ENCODE measurements at regions not wholly inside any gene's neighbourhood (a gene's known extent, or its start where the extent isn't known, plus 50 kb on each side); places are given as distances from the start of the nearest gene placed in this dataset.

DNA sequence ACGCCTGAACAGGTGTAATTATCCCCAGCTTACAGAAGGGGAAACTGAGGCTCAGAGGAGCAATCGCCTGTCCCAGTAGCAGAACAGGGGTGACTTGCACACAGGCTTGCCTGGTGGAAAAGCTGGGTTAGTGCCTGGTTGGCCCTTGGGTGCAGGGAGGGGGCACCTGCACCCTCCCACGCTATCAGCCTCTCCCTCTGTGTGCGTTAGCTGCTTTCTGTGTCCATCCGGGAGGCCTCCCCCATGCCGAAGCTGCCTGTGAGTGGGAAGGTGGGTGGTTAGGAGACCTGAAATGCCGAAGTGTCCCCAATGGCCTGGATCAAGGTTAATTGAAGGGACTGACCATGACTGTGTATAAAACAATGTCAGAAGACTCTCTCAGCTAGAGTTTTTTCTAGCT is 295.0 kb downstream of the ZNF536 start:
- DNase-seq (ENCODE audit: low read depth in 2 of 2): no peak

DNA sequence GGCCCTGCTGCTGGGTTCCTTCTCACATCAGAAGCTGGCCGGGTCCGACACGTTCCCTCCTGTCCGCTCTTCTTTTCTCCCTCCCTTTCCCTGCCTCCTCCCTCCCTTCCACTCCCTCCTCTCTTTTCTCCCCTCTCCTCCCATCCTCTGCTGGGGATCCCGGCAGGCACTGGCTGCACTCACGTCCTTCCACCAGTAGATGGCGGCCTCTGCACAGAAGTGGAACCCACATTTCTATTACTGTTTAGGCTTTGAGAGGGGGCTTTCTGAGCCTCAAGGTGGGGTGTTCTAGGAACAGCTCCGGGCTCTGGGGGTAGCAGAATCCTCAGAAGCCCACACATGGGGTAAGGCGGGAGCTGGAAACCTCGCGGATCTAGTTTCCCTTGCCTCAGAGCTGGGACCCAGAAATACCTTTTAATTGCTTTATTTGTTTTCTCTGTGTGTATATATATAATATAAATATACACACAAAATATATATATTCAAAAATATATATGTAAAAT is 294.2 kb downstream of the ZNF536 start:
- DNase-seq (ENCODE audit: low read depth in 2 of 2): peak; percentile 21 to 35

DNA sequence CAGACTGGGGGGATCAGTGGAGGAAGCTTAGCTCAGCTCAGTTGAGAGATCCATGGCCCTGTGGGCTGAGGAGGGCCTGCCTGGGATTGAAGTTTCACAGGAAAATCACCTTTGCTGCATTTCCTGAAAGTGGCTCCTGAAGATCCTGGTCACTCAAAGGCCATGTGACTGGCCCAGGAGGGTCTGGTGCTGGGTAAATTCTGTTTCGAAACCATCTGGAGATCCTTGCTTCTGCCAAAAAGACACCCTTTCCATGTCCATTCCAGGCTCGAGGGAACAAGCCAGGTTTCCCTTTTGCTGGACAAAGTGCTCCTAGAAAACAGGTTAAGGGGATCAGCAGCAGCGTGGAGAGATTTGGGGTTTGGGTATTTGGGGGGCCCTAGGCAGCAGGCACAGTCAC is 293.3 kb downstream of the ZNF536 start:
- DNase-seq (ENCODE audit: low read depth in 2 of 2): no peak

DNA sequence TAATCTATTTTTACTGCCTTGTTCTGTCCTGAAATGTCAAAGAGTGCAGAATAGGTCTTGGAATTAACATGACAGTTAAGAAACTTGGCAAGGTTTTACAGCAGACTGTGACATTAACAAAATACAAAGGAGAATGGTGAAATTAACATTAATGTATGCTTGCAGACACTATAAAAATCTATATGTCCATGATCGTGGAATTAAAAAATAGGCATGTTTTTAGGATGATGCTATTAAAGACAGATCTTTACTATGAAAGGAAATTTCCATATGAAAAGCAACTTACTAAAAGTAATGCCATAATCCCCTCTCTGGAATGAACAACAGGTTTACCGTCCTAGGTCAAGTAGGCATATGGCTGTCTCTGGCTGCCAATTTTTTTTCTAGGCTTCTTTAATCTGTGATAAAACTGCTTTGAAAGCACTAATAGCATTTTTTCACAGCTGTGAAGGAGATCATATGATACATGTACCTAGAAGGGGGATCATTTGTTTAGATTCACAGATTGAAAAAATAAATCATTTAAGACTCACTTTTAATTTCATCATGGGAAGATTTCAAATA is 291.5 kb downstream of the ZNF536 start:
- no peak for DNase-seq (ENCODE audit: low read depth in 2 of 2)

DNA sequence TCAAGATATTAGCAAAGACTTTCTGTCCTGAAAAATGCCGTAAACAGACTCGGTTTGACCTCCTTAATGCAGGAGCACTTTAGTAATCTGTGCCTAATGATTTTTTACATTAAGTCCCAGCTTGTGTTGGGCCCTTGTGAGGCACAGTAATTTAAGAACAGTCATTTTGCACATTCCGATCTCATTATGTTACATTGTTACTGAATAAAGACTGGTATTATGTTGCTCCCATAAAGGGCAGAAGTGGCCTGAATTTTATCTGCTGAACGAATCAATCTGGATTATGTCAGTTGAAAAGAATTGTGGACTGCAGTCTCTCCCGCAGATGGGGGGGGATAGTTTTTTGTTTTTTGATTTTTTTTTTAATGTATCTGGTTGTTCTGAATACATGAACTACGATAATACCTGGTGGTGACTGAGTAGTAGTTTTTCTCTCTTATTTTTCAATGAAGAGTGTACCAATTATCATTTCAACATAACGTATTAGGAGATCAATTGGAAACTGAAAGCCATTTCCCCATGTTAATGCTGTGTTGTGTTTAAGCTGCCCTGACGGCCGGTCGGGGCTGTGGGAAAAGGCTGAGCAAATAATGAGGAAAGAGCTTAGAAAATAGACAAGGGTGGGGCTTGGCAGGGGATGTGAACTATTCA is 290.2 kb downstream of the ZNF536 start:
- no peak for DNase-seq (ENCODE audit: low read depth in 2 of 2)

DNA sequence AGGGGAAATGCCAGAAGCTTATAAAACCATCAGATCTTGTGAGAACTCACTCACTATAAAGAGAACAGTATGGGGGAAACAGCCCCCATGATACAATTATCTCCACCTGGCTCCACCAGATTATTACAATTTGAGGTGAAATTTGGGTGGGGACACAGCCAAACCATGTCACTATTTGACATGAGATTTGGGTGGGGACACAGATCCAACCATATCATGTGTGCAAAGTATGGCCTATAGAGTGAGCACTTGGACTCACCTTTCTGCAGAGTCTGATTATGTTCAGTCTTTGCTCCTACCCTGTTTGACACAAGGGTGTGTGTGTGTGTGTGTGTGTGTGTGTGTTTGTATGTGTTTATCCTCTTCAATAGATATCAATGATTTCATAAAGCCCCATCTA is 287.5 kb downstream of the ZNF536 start:
- DNase-seq (ENCODE audit: low read depth in 2 of 2): no peak

DNA sequence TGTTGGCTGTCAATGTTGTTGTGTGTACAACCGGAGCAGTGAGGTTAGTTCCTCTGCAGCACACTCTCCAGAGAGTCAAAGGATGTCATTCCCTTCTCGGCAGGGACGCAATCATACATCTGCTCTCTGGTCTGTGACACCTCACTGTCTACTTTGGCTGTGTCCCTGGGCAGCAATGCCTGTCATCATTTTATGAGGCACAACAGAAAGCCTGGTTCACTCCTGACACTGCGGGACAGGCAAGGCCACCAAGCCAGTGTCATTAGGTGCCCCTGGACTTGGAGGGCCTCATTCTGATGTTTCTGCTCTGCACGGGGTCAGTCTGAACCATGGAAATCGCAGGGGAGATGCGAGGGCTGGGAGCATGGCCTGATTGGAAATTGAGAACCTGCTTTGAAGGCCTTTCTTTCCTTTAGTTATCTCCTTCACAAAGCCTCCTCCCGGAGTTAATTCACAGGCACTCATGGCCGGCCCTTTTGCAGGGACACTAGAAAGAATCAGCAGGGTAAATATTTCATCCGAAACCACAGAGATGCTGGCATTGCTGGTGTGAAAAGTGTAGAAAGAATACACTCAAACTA is 284.4 kb downstream of the ZNF536 start:
- DNase-seq (ENCODE audit: low read depth in 2 of 2): no peak

DNA sequence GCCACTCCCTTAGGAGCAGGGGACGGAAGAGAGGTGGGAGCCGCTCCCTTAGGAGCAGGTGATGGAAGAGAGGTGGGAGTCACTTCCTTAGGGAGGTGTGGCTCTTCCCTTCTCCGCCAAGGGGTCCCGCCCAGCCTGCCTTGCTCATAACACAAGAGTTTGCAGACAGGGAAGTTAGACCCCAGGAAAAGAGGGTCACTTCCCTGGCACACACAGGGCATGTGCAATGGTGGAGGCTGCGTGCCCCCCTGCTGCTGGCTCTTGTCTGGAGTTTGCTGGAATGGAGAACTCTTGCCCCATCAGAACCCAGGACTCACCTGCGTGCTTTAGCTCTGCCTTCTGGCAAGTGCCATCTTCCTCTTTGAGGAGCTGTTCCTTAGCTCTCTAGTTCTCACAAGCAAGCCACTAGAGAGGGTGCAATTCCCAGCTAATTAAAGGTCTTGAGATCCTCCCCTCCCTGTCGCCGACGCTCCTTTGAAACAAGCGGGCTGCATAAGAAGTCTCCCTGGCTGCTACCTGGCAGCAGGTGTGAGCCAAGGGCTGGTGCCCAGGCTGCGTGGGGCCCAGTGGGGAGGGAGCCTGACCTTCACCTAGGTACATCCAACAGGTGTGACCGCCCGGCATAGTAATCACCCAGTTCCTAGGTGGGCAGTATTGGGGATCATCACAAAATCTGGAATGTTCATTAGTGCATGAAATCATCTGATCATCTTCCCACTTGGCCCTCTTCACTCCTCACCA is 281.6 kb downstream of the ZNF536 start:
- DNase-seq (ENCODE audit: low read depth in 2 of 2): no peak

DNA sequence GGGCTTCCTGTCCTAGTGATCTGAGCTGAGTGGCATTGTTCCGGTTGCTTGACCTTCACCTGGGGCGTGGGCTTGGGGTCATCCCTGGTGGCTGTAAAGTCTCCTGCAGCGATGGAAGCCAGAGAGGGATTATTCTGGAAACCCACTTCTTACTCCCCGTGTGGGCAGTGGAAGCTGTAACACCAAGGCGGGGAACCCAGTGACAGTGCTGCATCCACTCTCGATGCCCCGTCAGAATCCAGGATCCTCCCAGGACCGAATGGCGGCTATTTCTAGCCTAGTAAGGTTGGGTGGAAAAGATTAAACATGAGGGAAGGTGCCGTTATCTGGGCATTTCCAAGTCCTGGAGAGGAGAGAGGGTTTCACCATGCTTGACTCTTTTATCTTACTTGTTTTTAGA is 280.6 kb downstream of the ZNF536 start:
- no peak for DNase-seq (ENCODE audit: low read depth in 2 of 2)

DNA sequence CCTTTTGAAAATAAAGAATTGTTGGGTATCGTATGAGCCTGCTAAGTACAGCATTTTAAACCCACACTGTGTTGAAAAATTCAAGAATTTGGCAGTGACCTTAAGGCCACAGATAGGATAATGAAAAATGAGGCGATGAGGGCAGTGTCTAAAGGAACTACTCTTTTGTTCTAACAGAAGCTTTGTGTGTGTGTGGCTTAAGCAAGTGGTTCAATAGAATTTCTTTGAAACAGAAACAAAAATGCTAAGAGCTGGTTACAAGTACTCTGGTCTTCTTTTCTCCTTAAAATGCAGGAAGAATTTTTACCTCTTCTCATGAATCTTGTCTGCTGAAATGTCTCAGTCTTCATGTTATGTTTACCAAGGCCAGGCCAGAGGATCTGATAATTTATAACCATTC is 279.5 kb downstream of the ZNF536 start:
- no peak for DNase-seq (ENCODE audit: low read depth in 2 of 2)

DNA sequence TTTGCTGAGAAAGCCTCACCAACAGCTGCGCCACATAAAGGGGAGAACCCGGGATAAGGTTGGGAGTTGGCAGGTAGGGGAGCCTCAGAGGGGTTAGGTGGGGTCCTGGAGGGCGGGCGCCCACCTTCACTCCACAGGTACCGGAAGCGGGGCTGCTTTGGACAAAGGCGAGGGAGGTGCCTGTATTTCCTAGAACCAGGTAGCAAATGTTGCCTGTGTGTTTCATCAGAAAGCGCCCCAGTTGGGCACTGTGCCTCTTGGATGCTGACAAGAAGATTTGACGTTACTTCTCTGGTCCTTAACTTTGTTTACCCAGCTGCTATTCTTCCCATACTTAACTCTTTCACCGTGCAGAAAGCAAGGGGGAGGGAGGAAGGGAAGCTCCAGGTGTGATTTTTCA is 278.9 kb downstream of the ZNF536 start:
- DNase-seq (ENCODE audit: low read depth in 2 of 2): no peak

DNA sequence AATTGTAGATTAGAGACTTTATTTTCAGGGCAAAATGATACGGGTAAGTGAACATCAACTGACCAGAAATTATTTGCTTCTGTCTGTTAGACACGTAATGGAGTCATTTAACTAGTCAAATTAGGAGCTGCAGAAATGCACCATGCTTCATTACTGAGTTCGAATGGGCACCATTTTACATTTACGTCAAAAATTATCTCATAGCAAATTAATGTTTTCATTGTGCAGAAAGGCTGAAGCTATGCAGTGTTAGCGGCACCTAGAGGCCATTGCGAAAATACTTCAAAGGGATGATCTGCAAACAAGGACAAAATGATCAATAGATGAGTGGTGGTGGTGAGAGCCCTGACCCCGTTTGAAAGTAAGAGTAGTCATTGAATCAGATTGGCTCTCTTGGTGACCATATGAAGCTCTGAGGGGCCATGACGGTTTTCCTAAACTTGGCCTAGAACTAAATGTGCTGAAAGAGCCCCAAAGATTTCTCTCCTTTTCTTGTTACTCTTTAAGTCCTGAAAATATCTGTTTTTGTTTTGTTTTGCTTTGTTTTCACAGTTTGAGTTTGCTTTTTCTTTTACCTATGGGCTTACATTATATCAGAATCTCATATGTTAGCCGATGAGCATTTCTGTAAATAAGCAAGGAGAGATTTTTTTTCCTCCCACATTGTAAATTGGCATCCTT is 277.9 kb downstream of the ZNF536 start:
- peak; percentile 8 to 19 for DNase-seq (ENCODE audit: low read depth in 2 of 2)

DNA sequence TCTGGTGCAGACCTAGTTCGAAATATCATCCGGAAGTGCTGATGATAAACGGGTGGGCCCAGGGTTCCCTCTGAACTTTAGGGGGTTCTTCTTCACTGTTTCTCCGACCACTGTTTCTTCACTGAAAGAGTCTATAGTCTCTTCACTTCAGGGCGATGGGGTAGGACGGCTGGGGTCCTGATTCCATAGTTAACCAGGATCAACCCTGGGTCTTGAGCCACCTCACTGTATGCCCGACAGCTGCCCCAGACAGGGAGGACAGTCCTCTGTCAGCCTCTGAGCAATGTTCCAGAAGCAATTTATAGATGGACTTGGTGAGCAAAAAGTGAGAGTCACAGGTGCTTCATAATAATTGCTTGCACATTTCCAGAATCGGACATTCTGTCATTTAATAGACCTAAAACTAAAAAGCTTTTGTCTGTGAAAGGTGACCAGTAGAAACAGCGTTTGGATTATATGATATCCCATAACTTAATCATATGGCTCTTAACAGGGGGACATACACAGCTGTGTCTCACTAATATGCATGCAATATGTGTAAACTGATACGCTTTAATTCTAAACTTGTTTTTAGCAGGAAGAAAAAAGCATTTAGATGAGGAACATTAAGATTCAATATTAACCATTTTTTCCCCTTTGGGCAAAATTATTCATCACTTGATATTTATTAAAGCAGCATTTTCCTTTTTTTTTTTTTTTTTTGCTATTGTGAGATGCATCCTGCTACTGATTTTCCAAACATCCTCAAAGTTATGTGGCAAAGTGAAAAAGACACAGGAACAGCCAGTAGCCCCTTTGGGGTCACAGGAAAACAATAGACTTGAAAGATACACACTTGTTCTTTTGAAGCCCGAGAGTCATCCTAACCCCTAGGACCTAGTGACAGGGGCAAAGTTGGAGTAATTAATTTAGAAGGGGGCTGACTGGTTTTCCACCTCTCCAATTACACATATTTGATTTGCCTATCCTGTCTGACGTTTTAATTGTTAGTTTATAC is 277.0 kb downstream of the ZNF536 start:
- DNase-seq (ENCODE audit: low read depth in 2 of 2): no peak

DNA sequence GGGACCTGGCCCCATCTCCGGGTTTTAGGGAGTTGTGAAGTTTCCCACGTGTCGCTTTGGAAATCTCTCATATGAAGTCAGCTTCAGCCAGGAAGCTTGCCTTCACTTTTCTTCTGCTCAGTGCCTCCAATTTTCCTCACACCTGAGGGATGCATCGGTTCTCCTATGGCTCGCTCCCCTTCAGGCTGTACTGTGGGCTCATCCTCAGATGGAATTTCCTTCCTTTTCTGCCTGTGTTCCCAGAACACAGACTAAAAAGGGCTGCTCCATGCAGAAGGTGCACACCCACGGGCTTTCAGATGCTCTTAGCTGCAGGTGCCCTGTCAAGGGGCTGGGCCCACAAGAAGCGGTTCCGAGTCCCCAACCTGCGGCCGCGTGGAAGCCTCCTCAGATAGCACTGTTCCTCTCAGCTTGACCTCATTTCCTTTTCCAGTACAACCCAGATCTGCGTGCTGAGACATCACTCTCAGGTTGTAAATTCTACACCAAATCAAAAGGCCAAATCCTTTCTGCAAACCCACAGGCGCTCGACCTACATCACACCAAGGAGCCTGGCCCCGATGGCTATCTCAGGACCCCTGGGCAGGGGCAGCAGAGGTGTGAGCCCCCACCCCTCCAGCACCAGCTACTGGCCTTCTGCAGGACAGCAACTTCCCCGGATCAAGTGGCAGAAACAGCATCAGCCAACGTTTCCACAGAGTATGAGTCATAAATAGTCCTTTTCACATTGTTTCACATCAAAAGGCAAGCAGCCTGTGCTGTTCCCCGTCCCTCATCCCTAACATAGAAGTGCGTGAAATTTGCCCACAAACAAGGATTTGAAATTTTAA is 275.9 kb downstream of the ZNF536 start:
- no peak for DNase-seq (ENCODE audit: low read depth in 2 of 2)

DNA sequence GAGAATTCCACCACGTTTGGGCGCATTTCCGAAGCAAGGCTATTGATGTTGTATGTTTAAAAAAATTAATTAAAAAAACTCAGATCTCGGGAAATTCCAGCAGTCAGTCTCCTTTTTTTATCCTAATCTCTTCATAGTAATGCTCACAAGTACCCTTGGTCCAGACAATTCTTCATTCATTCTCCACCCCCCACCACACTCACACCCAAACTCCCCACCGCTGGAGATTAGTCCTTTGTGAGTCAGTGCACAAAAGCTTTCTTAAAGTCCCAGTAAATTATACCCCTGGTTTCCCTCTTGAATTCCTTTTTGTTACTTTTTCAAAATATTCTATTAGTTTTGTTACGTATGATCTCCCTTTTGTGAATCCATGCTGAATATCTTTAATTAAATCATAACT is 274.6 kb downstream of the ZNF536 start:
- DNase-seq (ENCODE audit: low read depth in 2 of 2): no peak

DNA sequence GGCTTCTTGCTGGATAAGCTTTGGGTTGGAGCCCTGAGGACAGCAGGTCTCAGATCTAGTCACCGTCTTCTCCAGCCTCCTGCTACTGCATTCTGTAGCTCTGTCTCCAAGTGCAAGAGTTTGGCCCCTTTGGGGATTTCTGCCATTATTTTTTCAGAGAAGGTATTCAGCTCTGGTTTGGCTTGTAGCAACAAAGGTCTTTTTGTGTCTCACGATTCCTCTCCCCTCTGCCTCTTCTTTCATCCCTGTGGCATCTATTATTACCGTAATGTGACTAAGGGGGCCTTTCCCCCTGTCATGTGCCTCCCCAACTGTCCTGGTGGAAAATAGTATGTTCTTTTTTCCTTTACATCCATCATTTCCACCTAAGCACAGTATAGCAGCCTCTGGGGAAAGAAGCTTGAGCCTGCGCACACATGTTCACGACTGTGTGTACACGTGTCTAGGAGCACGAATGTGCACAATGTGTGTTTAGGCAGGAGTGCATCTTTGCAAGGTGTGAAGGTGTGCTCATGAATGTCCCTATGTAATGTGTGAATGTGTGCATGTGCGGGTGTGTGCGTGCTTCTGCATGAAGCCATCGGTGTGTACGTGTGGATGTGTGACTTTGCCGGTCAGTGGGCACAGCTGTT is 273.9 kb downstream of the ZNF536 start:
- no peak for DNase-seq (ENCODE audit: low read depth in 2 of 2)

DNA sequence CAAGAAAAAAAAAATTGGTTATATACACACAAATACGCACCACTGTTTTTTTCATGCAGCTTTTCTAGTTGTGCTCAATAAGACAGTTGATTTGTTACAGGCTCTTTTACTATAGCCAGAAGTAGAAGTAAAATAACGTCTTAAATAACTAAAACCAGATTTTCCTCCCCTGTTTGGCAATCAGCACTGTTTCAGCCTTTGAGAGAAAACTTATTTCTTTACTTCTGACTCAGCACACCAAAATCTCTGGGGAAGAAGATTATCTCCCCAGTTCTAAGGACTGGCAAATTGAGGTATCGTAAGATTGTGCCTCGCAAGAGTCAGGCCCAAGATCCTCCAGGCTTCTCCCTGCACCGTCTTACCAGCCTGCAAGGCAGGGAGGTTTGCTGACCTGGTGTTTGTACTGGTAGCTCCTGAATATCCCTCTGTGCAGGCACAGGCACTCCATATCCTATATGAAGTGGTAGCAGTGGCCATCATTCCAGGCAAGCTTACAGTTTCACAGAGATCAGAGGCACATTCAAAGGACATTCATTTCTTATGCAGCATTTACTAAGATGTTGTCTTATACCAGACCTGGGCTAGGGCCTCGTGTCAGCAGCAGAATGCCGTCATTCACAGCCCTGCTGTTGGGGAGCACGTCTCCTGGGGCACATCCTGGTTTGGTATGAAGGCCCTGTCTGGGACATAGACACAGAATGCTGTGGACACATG is 268.2 kb downstream of the ZNF536 start:
- no peak for DNase-seq (ENCODE audit: low read depth in 2 of 2)

DNA sequence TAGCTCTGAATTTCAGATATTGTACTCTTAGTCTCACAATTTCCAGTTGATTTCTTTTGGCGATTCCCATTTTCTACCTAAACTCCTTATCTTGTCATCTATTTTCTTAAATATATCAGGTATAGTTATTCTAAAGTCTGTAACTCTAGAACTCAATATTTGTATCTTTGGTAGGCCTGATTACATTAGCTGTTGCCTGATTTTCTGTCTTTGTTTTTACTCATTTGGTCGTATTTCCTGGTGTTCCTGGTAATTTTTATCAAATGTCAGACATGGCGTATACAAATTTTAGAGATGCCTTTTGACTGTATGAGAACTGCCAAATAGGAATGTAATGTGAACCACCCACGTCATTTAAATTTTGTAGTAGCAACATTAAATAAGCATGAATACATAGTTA is 266.7 kb downstream of the ZNF536 start:
- DNase-seq (ENCODE audit: low read depth in 2 of 2): no peak

DNA sequence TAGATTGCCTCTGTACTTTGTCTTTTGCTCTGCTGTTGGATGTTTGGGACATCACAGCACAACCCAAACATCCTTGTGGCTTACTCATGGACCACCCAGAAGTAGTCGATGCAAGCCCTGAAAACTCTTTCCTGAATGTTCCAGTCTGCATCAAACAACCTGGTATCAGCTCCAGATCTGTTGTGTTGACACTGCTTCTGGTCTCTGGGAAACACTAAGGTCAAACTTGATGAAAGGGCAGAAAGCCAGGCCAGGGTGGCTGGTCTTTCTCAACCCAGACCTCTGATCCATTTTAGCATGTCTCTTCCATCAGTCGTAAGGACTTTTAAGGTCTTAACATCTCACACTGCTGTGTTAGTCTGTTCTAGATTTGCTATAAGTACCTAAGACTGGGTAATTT is 265.7 kb downstream of the ZNF536 start:
- no peak for DNase-seq (ENCODE audit: low read depth in 2 of 2)

All from stimulated activated CD4-positive, alpha-beta T cell treated with anti-CD3 and anti-CD28 coated beads, Interleukin-4, amount 100 ng/mL, for 48 hours (primary cell).